SK-N-SH treated with all-trans-retinoic acid at 6 μM for 48 hours (cell line): ENCODE measurements at regions not wholly inside any gene's neighbourhood (a gene's known extent, or its start where the extent isn't known, plus 50 kb on each side); places are given as distances from the start of the nearest gene placed in this dataset.

ENCODE experiments used
- OSR1 ChIP-seq: fragments of 250-450 bp; sonication (Bioruptor Pico); IDR thresholded peaks from 2 replicates; pipeline ENCODE4 v1.8.0; 2022; ENCODE audit warnings: moderate library complexity, mild to moderate bottlenecking, inconsistent platforms
- ZC3H10 ChIP-seq: fragments of 250-450 bp; sonication (Bioruptor Pico); IDR thresholded peaks from 2 replicates; pipeline ENCODE4 v1.5.1; 2021; ENCODE audit warnings: mild to moderate bottlenecking, moderate library complexity
- ZFP3 ChIP-seq: fragments of 250-450 bp; sonication (Bioruptor Pico); IDR thresholded peaks from 2 replicates; pipeline ENCODE4 v1.5.0; 2020; ENCODE audit warnings: mild to moderate bottlenecking, moderate library complexity
- ZFP30 ChIP-seq: fragments of 450-650 bp; formaldehyde crosslinking; IDR thresholded peaks from 2 replicates; pipeline ENCODE4 v1.5.0; 2022; ENCODE audit warnings: mild to moderate bottlenecking, moderate library complexity

GRCh38 chr9:73441223-73441622 lies 289.6 kb downstream of the ANXA1 start:
- TF ChIP-seq OSR1 (CRISPR knock-in tag), result no peak
- TF ChIP-seq ZC3H10 (CRISPR knock-in tag), result no peak
- no peak for TF ChIP-seq ZFP3 (CRISPR knock-in tag)
- TF ChIP-seq ZFP30 (CRISPR knock-in tag), result no peak
